Hematopoietic multipotent progenitor cell treated with erythropoietin and hydrocortisone succinate and interleukin-3 and kit ligand, for 17 days (in vitro differentiated cells): ENCODE measurements at regions not wholly inside any gene's neighbourhood (a gene's known extent, or its start where the extent isn't known, plus 50 kb on each side); places are given as distances from the start of the nearest gene placed in this dataset.

Experiments
- DNase-seq: peaks from one replicate; pipeline ENCODE4 v3.0.0-alpha.2; 2015; ENCODE audit warnings: low spot score

- no peak for DNase-seq
Observed at GRCh38 chr11:92322225-92322624, 97.6 kb downstream of the FAT3 start.

GRCh38 chr11:92324890-92325289 is 100.3 kb downstream of the FAT3 start:
- DNase-seq = no peak

- DNase-seq = no peak
Observed at GRCh38 chr11:92325416-92325815, 100.8 kb downstream of the FAT3 start.

DNA sequence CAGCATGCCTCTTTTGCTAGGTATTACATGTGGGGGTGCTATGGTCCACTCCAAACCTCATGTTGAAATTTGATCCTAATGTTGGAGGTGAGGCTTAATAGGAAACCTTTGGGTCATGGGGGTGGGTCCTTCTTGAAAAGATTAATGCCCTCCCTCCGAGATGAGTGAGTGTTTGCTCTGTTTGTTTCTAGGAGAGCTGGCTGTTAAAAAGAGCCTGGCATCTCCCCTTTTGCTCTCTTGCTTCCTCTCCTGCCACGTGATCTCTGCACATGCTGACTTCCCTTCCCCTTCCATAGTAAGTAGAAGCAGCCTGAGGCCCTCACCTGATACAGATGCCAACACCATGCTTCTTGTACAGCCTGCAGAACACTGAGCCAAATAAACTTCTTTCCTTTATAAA is 104.5 kb downstream of the FAT3 start:
- DNase-seq = no peak

- no peak for DNase-seq
Observed at GRCh38 chr11:92329646-92330045, 105.0 kb downstream of the FAT3 start.

- DNase-seq = no peak
Observed at GRCh38 chr11:92330114-92330513, 105.5 kb downstream of the FAT3 start.

DNA sequence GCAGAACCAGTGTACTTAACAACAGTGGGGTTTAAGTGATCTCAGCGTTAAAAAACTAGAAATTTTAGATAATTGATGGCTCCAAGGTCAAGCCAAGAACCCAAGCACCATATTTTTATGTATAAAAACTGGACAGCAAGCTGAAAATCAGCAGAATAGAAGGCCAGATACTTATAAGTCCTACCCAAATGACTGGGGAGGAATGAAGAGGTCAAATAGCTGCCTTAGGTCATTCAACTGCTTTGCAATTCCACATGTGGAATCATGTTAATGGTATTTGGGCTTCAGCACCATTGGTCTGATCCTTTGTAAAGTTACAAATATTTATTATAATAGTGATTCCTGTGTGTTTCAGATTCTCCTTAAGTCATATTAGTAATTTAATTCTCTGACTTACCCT is 108.4 kb downstream of the FAT3 start:
- no peak for DNase-seq

- no peak for DNase-seq
Observed at GRCh38 chr11:92340839-92341238, 116.2 kb downstream of the FAT3 start.

GRCh38 chr11:92342034-92342720 is 117.6 kb downstream of the FAT3 start:
- DNase-seq = no peak

DNA sequence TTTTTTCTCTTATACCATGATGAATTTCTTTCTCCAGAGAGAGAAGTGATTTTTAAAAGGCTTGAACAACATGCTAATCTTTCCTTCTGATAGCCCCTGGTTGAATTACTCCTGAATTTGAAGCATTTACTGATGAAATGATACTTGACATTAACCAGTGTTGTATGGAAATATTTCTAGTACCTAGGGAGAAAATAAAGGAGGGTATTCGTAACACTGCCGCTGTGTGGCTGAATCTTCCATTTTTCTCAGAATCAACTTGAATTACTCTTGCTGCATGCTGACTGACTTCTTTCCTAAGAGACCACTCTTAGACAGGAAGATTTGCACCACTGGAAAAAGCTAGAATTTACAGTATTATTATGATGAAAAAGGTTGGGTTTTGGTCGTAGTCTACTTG is 118.3 kb downstream of the FAT3 start:
- DNase-seq = no peak

GRCh38 chr11:92346220-92346619 is 121.6 kb downstream of the FAT3 start:
- DNase-seq = no peak

GRCh38 chr11:92347454-92347853 is 122.8 kb downstream of the FAT3 start:
- no peak for DNase-seq

DNA sequence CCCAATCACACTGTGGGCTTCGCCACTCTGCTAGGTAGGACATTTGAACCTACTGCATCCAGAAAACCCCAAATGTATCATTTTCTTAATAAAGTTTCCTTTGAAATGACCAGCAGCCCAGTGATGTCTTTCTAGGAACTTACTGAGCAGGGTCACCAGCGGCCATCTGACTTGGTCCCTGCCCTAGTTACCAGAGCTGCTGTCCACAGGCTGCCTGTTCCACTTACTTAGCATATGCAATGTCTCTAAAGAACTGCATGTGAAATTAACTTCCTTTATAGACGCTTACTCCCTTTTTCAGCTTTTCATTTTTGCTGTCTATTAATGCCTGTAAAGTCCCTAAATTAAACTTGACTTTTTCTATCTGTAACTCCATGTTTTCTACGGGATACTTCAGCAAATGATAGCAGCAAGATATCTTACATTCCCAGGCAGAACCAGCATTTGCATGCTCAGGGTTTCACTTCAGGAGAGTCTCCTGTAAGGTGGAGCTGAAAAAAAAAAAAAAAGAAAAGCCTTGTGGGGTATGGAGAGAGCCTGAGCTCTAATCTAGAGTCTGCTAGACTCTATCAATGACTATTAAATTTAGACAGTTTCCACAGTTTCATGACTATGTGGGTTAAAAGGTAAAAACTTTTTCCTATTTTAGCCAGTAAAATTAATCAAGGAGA is 125.0 kb downstream of the FAT3 start:
- DNase-seq = no peak

DNA sequence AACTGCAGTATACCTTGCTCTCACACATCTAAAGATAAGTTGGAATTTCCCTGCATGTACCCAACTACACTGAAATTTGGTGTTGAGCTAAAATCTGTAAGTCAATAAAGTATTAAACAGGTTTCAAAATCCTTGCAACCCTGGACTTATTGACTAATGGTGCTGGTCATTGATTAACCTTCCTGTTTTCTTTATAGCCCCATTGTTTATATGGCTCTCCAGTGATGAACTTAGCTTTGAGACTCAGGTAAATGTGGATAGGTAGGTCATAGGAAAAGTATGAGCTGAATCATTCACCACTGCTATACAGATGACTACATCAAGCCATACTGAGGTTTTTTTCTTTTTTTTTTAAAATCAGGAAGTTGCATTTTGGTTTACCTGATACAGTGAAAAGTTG is 132.7 kb downstream of the FAT3 start:
- no peak for DNase-seq

DNA sequence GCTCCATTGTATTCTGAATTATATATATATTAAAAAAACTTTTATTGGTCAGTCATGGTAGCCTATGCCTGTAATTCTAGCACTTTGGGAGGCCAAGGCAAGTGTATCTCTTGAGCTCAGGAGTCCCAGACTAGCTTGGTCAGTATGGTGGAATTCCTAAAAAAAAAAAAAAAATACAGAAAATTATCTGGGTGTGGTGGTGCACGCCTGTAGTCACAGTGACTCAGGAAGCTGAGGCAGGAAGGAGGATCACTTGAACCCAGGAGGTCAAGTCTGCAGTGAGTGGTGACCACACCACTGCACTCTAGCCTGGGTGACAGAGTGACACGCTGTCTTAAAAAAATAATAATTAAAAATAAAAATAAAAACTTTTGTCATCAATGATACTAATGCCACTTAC is 133.2 kb downstream of the FAT3 start:
- no peak for DNase-seq

GRCh38 chr11:92361551-92361950 is 136.9 kb downstream of the FAT3 start:
- no peak for DNase-seq

- no peak for DNase-seq
Observed at GRCh38 chr11:92362989-92363388, 138.4 kb downstream of the FAT3 start.

DNA sequence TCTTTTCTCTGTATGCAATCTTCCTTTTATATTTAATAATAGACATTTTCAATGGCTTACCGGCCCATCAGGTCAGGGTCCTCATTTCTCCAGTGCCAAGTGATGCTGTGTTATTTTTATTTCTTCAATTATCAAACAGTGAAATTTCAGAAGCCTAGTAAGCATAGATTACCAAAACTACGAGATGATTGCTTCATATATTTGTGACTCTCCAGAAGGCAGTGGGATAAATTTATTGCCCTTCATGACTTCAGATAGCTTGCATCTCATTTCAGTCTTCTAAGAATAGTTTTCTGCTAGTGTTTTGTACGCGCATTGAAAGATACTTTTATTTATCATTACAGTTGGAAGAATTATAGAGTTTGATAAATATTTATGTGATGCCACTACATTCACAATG is 139.6 kb downstream of the FAT3 start:
- DNase-seq = no peak

GRCh38 chr11:92376146-92376599 is 151.6 kb downstream of the FAT3 start:
- DNase-seq = no peak

GRCh38 chr11:92376680-92377079 is 152.1 kb downstream of the FAT3 start:
- no peak for DNase-seq

DNA sequence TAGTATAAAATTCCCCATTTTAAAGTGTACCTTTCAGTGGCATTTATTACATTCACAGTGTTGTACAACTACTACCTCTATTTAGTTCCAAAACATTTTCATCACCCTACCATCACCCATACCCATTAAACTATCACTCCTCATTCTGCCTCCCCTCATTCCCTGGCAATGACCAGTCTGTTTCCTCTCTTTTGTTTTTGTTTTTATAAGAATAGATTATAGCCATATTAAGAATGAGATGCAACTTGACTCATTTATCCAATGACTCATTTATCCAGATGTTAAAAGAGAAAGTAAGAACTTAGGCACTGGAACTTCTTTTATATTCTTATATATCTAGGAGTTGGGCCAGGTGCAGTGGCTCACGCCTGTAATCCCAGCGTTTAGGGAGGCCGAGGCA is 156.3 kb downstream of the FAT3 start:
- DNase-seq = no peak

- DNase-seq = no peak
Observed at GRCh38 chr11:92382311-92382710, 157.7 kb downstream of the FAT3 start.

- DNase-seq = no peak
Observed at GRCh38 chr11:92383430-92383829, 158.8 kb downstream of the FAT3 start.

GRCh38 chr11:92384358-92384757 is 159.7 kb downstream of the FAT3 start:
- DNase-seq = no peak
